SJCRH30 (cell line): ENCODE measurements at regions not wholly inside any gene's neighbourhood (a gene's known extent, or its start where the extent isn't known, plus 50 kb on each side); places are given as distances from the start of the nearest gene placed in this dataset.
"Not testable (repeated sequence)": the region's sequence is repeated elsewhere in the genome, so short reads cannot be mapped to it uniquely, and the experiment has no call there.

Experiments used
- DNase-seq, 2 experiments: peaks; one replicate each; pipeline ENCODE4 v3.0.0-alpha.2; 2015 to 2020
- H3K27ac ChIP-seq: fragments of 250-450 bp; sonication (Bioruptor Pico); 2 replicates; pipeline ENCODE4 v1.5.1; 2020; ENCODE audit warnings: mild to moderate bottlenecking, moderate library complexity
- H3K27me3 ChIP-seq: fragments of 250-450 bp; sonication (Bioruptor Pico); 2 replicates; pipeline ENCODE4 v1.5.1; 2020; ENCODE audit warnings: mild to moderate bottlenecking, moderate library complexity
- H3K36me3 ChIP-seq: fragments of 250-450 bp; sonication (Bioruptor Pico); 2 replicates; pipeline ENCODE4 v1.5.1; 2020; ENCODE audit warnings: mild to moderate bottlenecking, moderate library complexity
- H3K4me1 ChIP-seq: fragments of 250-450 bp; sonication (Bioruptor Pico); 2 replicates; pipeline ENCODE4 v1.5.1; 2020; ENCODE audit warnings: mild to moderate bottlenecking, moderate library complexity
- H3K4me3 ChIP-seq: fragments of 250-450 bp; sonication (Bioruptor Pico); 2 replicates; pipeline ENCODE4 v1.5.1; 2020; ENCODE audit warnings: mild to moderate bottlenecking, moderate library complexity
- H3K9me3 ChIP-seq: fragments of 250-450 bp; sonication (Bioruptor Pico); replicated peaks from 2 replicates; pipeline ENCODE4 v1.5.1; 2020; ENCODE audit warnings: mild to moderate bottlenecking, moderate library complexity

- H3K36me3 ChIP-seq: no peaks in the 10 kb centered on the region
- H3K4me1 ChIP-seq: peaks cover 26% of the 10 kb centered on the region
- peak overlapping the region; percentile 87 for H3K27ac ChIP-seq
These were observed 96.6 kb upstream of the VANGL1 start for GRCh38 chr1:115545096-115545720.

GRCh38 chr1:115544131-115544530 is 97.6 kb upstream of the VANGL1 start:
- Histone ChIP-seq H3K4me1 (peaks cover 26% of the 10 kb centered on the region), H3K27me3 (no peaks in the 10 kb centered on the region), H3K9me3 (no peaks in the 10 kb centered on the region), H3K36me3 (no peaks in the 10 kb centered on the region), H3K4me3 (no peak overlapping the region), H3K27ac (no peak overlapping the region)
- DNase-seq: no peak

More at GRCh38 chr1:115545096-115545720, 96.6 kb upstream of the VANGL1 start:
- Histone ChIP-seq H3K9me3 (no peaks in the 10 kb centered on the region), H3K4me3 (no peak overlapping the region), H3K27me3 (no peaks in the 10 kb centered on the region)
- peak in 1 of 2 experiments; percentile 7 for DNase-seq

- H3K27me3 ChIP-seq: no peaks in the 10 kb centered on the region
- peaks cover 26% of the 10 kb centered on the region for H3K4me1 ChIP-seq
- H3K36me3 ChIP-seq: no peaks in the 10 kb centered on the region
- H3K27ac ChIP-seq: no peak overlapping the region
- H3K9me3 ChIP-seq: no peaks in the 10 kb centered on the region
- no peak for DNase-seq
- no peak overlapping the region for H3K4me3 ChIP-seq
These were observed 98.5 kb upstream of the VANGL1 start for GRCh38 chr1:115543247-115543646.

- Histone ChIP-seq H3K4me3 (no peak overlapping the region), H3K27me3 (no peaks in the 10 kb centered on the region), H3K27ac (no peak overlapping the region), H3K9me3 (no peaks in the 10 kb centered on the region), H3K36me3 (no peaks in the 10 kb centered on the region), H3K4me1 (no peaks in the 10 kb centered on the region)
- no peak for DNase-seq
These were observed 102.0 kb upstream of the VANGL1 start for GRCh38 chr1:115539736-115540135.

GRCh38 chr1:115539061-115539460 is 102.7 kb upstream of the VANGL1 start:
- no peak for DNase-seq
- H3K4me1 ChIP-seq: no peaks in the 10 kb centered on the region
- H3K4me3 ChIP-seq: no peak overlapping the region
- H3K9me3 ChIP-seq: no peaks in the 10 kb centered on the region
- H3K27ac ChIP-seq: no peak overlapping the region
- no peaks in the 10 kb centered on the region for H3K27me3 ChIP-seq
- no peaks in the 10 kb centered on the region for H3K36me3 ChIP-seq

- Histone ChIP-seq H3K27ac (no peak overlapping the region), H3K9me3 (no peaks in the 10 kb centered on the region), H3K27me3 (no peaks in the 10 kb centered on the region), H3K4me1 (no peaks in the 10 kb centered on the region), H3K36me3 (no peaks in the 10 kb centered on the region), H3K4me3 (no peak overlapping the region)
- no peak for DNase-seq
These were observed 103.2 kb upstream of the VANGL1 start for GRCh38 chr1:115538579-115538978.

- Histone ChIP-seq H3K4me3 (no peak overlapping the region), H3K27me3 (no peaks in the 10 kb centered on the region), H3K36me3 (no peaks in the 10 kb centered on the region), H3K9me3 (no peaks in the 10 kb centered on the region), H3K27ac (no peak overlapping the region), H3K4me1 (no peaks in the 10 kb centered on the region)
- DNase-seq: no peak
These were observed 104.4 kb upstream of the VANGL1 start for GRCh38 chr1:115537415-115537814.

- H3K36me3 ChIP-seq: no peaks in the 10 kb centered on the region
- H3K4me3 ChIP-seq: no peak overlapping the region
- no peaks in the 10 kb centered on the region for H3K27me3 ChIP-seq
- no peak overlapping the region for H3K27ac ChIP-seq
- no peaks in the 10 kb centered on the region for H3K4me1 ChIP-seq
- no peaks in the 10 kb centered on the region for H3K9me3 ChIP-seq
- no peak for DNase-seq
These were observed 105.4 kb upstream of the VANGL1 start for GRCh38 chr1:115536279-115536816.

GRCh38 chr1:115534106-115534505 is 107.7 kb upstream of the VANGL1 start:
- Histone ChIP-seq H3K27ac (no peak overlapping the region), H3K9me3 (no peaks in the 10 kb centered on the region), H3K4me1 (no peaks in the 10 kb centered on the region), H3K27me3 (no peaks in the 10 kb centered on the region), H3K36me3 (no peaks in the 10 kb centered on the region), H3K4me3 (no peak overlapping the region)
- no peak for DNase-seq

- Histone ChIP-seq H3K4me1 (no peaks in the 10 kb centered on the region), H3K27ac (no peak overlapping the region), H3K27me3 (no peaks in the 10 kb centered on the region)
These were observed 110.0 kb upstream of the VANGL1 start for GRCh38 chr1:115531631-115532264.

GRCh38 chr1:115530407-115530806 is 111.4 kb upstream of the VANGL1 start:
- DNase-seq: no peak
- H3K27me3 ChIP-seq: no peaks in the 10 kb centered on the region
- no peak overlapping the region for H3K27ac ChIP-seq
- no peaks in the 10 kb centered on the region for H3K36me3 ChIP-seq
- H3K4me3 ChIP-seq: no peak overlapping the region
- H3K9me3 ChIP-seq: no peaks in the 10 kb centered on the region
- H3K4me1 ChIP-seq: no peaks in the 10 kb centered on the region

More at GRCh38 chr1:115531631-115532264, 110.0 kb upstream of the VANGL1 start:
- Histone ChIP-seq H3K4me3 (no peak overlapping the region), H3K36me3 (no peaks in the 10 kb centered on the region), H3K9me3 (no peaks in the 10 kb centered on the region)
- DNase-seq: no peak

GRCh38 chr1:115529216-115529897 is 112.4 kb upstream of the VANGL1 start:
- DNase-seq: no peak
- Histone ChIP-seq H3K27ac (no peak overlapping the region), H3K36me3 (no peaks in the 10 kb centered on the region), H3K9me3 (no peaks in the 10 kb centered on the region), H3K27me3 (no peaks in the 10 kb centered on the region), H3K4me3 (no peak overlapping the region), H3K4me1 (no peaks in the 10 kb centered on the region)

GRCh38 chr1:115528336-115528735 is 113.4 kb upstream of the VANGL1 start:
- H3K27ac ChIP-seq, H3K36me3 ChIP-seq, DNase-seq, H3K4me1 ChIP-seq, H3K4me3 ChIP-seq, H3K27me3 ChIP-seq, H3K9me3 ChIP-seq: not testable (repeated sequence)

- Histone ChIP-seq H3K4me3 (no peak overlapping the region), H3K9me3 (no peaks in the 10 kb centered on the region), H3K4me1 (no peaks in the 10 kb centered on the region), H3K27ac (no peak overlapping the region), H3K27me3 (no peaks in the 10 kb centered on the region), H3K36me3 (no peaks in the 10 kb centered on the region)
- no peak for DNase-seq
These were observed 114.0 kb upstream of the VANGL1 start for GRCh38 chr1:115527746-115528145.

- no peaks in the 10 kb centered on the region for H3K9me3 ChIP-seq
- no peak overlapping the region for H3K27ac ChIP-seq
These were observed 114.9 kb upstream of the VANGL1 start for GRCh38 chr1:115526900-115527299.

More at GRCh38 chr1:115526900-115527299, 114.9 kb upstream of the VANGL1 start:
- Histone ChIP-seq H3K27me3 (no peaks in the 10 kb centered on the region), H3K36me3 (no peaks in the 10 kb centered on the region), H3K4me1 (no peaks in the 10 kb centered on the region), H3K4me3 (no peak overlapping the region)
- no peak for DNase-seq
